DMS153 treated with DMSO at 0.1 percent for 48 hours (cell line): ENCODE measurements at regions not wholly inside any gene's neighbourhood (a gene's known extent, or its start where the extent isn't known, plus 50 kb on each side); places are given as distances from the start of the nearest gene placed in this dataset.

ENCODE experiments used
- DNase-seq: peaks from one replicate; lab custom pipeline; 2025; ENCODE audit not compliant: unreplicated experiment; lab: John Stamatoyannopoulos, UW

DNA sequence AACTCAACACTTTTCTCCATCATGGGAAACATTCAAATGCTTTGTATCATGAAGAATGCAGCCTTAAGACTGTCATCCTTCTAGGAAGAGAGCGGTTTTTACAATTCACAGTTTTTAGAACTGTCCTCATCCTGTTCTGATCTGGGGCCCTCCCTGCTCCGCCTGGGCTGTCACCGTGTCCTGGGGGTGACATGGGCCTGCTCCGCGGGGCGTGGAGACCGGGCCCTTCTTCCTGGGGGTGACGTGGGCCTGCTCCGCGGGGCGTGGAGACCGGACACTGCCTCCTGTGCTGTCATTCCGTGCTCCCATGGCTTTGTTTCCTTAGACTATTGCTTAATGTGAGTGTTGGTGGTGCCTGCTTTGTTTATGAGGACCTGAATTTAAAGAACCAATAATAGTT lies 122.8 kb downstream of the TMEM18 start:
- no peak for DNase-seq

DNA sequence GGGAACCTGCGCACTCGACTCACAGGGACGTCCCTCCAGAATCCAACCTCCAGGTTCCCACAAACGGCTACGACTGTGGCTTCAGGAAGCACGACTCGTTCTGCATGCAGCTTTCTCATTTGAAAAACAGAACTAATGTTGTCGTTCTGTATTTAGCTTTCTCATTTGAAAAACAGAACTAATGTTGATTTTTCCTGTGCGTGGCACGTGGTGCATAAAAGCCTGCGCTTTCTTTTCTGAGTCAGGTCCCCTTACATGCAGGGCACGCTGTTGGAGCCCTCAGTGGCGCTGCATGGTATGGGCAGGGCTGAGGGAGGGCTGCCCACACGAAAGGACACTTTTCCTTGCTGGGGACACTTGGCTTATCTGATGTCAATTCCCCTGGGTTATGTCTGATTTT lies 124.3 kb downstream of the TMEM18 start:
- no peak for DNase-seq

DNA sequence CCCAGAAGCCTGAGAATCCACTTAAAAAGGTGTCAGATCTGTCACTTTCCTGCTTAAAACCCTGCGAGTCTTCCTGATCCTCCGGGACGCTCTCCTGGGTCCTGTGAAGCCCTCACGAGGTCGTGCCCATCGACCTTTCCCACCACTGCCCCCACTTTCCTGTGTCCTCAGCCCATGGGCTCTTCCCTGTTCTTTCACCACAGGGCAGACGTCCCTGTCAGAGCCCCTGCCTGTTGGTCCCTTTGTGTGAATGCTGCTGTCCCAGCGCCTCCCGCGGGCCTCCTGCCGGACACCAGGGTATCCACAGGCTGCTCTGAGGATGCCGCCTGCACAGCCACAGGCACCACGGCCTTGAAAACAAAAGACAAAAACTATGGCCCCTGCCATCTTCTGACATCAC lies 125.6 kb downstream of the TMEM18 start:
- no peak for DNase-seq

DNA sequence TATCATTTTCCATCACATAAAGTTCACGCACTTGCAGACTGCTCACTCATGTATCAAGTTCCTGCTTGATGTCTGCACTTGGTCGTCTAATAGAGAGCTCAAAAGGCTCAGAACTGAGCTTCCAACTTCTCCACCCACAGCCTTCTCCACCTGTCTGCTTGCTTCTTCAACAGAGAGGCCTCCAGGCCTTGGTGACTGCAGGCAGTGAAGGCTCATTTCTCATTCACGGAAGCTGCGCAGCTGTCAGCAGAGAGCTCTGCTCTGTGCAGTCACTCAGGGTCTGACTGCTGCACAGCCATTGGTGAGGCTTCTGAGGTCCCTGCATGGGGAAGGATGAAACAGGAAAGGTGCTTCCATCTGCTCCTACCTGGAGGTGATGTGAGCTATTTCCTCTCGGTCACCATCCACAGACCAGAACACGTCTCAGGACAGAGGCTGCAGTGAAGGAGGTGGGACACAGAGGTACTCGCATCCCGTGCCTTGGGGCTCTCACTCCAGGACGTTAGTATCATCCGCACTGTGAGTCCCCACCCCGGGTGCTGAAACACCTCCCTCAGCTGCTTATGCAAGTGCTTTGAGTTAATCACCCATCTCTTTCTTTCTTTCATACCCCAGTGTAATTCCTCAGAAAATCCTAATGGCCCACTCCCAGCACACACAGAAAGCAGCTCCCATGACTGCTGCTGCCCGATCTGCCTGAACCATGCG lies 126.2 kb downstream of the TMEM18 start:
- no peak for DNase-seq

DNA sequence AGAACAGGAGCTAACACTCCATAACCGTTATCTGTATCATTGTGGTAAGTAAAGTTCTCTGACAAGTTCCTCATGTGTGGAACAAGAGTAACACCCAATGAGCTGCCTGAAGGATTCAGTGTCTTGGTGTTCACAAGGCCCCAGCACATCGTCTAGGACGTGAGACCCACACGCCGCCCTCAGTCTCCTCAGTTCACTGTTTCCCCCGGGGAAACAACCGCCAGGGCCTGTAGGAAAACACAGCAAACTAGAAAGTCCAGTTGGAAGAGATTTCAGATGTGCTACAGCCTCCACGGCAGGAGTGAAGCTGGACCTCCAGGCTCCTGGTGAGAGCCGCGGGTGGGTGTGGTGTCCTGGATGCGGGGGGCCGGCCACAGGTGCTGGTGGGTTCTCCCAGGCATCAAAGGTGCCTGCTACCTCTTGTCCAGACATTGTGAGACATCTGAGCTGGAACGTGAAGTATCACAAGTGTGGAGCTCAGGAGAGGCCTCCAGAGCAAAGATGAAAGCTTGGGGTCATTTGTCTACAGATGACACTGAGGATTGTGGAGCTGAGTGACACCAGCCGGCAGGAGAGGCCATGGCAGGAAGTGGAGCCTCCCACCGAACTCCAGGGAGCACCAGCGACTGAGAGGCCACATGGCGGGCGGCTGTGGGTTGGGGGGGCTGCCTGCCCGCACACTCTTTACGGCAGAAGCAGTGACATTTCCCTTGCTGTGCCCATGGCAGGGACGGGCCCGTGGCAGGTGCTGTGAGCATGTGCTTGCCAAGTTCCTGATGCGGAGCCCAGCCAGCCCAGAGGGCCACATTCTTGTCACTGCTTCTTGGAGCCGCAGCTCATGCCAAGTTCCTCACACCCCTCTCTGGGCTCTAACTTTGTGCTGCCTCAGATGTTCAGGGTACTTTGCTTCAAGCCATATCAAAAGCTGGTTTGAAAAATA lies 131.2 kb downstream of the TMEM18 start:
- no peak for DNase-seq

DNA sequence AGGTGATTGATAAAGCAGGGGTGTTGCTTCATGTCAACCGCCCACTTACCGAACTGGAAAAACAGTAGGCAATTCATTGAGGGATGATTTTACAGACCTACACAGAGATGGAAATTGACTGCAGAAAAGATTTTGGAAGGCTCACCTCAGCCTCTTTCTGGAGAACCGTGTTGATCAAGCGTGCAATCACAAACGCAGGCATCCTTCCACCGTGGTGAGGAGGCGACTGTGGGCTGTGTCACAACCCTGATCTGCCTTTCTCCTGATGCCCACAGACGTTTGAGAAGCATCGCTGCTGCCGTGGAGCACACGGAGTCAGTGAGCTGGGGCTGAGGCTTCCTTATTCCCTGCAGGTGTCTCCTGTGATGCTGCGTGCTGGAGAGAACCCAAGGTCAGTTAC lies 132.0 kb downstream of the TMEM18 start:
- DNase-seq, result no peak

DNA sequence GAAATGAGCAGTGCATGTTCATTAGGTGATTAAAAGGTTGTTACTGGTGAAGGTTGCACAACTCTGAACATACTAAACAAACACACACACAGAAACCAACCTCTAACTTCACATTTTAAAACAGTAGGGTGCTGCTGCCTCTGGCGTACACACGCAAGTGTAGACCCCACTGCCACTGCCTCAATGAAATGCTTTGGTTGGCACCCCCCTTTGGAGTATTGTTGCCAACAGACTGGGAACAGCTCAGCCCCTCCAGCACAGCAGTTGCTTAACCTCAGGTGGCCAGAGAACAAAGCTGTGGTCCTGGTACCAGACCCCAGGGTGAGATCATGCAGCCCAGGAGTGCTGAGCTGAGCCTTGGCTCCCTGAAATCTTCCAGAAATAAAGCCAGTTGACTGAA lies 138.6 kb downstream of the TMEM18 start:
- DNase-seq, result no peak

DNA sequence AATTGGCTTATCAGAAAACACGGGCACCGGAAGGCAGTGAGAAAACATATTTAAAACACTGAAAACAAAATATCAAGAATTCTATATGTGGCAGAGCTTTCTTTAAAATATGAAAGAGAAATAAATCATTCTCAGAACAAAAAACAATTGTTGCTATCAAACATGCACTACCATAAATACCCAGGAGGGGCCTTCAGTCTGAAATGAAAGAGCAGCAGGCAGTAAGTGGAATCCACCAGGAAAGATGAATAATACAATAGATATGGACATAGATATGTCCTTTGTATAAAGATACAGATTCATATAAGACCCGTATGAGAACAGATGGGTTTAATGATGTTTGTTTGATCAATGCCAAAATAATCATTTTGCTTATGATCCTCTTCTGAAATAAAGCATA lies 142.0 kb downstream of the TMEM18 start:
- DNase-seq, result no peak

DNA sequence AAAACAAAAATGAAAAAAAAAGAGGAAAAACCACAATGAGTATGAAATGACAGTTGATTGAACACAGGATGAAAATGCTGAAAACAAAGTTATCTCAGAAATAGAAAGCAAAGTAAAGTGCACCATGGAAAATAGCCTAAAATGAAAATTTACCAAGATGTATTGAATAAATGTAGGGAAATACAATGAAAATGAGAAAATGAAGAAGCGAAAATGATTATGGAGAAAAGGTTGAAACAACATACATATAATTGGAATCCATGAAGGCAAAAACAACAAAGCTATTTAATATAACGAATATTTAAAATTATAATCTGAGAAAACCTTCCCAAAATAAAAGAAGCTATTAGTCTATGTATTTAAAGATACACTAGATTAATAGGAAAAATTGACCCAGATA lies 147.4 kb downstream of the TMEM18 start:
- no peak for DNase-seq

DNA sequence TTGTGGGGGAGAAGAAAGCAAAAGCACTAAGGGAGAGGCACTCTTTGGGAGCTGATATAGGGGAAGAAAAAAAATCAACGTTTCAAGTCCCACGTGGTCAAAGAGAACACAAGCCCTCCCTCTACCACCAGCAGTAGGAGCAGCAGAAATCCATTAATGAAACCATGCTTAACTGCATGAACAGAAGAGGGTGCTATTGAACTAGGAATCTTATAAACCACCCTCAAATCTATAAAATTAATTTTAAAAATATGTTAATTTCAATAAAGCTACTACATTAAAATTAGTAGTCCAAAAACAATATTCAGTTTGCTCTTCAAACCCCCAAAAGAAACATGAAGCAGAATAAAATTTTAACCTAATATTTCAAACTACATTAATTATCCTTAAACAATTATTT lies 147.8 kb downstream of the TMEM18 start:
- DNase-seq, result no peak

DNA sequence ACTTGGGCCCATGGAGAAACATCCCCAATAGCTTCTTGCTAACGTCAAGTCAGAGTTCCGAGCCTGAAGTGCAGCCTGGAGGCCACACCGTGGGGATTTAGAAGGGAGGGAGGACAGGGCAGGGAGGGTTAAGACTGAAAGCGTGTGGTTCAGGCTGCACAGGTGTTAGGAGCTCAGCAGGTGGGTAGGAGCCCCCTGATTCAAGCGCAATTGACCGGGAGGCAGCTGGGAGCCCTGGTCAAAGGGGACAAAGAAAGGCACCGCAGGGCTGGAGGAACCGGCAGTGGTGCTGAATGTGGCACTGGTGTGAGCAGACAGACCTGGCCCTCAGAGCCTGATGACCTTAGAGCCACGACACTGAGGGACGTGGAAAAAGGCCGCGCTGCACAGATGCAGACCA lies 149.6 kb downstream of the TMEM18 start:
- no peak for DNase-seq

DNA sequence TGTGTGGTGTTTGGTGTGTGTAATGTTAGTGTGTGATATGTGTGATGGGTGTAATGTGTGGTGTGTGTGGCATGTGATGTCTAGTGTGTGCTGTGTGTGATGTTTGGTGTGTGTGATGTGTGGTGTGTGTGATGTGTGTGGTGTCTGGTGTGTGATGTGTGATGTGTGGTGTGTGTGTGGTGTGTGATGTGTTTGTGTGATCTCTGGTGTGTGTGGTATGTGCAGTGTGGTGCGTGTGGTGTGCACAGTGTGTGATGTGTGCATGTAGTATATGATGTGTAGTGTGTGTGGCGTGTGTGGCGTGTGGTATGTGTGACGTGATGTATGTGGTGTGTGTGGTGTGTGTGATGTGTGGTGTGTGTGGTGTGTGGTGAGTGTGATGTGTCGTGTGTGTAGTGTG lies 150.3 kb downstream of the TMEM18 start:
- DNase-seq, result no peak

DNA sequence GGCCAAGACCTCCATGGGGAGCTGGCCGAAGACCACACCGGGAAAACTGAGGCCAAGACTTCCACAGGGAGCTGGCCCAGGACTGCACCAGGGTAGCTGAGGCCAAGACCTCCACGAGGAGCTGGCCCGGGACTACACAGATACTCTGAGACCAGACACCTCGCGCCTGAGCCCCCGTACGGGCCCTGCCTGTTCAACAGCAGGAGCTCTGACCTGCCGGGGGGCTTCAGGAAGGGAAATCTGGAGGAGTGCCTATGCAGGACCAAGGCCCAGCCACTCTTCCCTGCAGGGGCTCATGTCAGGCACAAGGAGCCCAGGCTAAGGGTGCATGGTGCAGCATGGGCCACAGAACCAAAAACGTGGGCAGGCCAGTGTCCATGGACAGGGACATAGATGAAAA lies 151.6 kb downstream of the TMEM18 start:
- no peak for DNase-seq

DNA sequence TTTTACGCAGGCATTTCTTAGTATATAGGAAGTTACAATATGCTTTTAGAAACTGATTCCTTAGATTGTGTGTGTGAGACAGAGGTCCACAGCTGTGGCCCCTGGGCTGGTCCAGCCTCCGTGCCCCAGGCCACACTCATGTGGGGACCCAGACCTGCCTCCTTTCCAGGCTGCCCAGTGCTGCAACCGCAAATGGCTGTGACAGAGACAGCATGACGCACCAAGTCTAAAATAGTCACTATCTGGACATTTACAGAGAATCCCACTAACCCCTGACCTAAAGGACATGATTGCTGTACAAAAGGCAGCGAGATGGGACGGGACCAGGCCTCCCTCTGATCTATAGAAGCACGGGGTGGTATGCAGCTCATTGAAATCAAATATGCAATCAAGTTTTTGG lies 152.2 kb downstream of the TMEM18 start:
- no peak for DNase-seq

DNA sequence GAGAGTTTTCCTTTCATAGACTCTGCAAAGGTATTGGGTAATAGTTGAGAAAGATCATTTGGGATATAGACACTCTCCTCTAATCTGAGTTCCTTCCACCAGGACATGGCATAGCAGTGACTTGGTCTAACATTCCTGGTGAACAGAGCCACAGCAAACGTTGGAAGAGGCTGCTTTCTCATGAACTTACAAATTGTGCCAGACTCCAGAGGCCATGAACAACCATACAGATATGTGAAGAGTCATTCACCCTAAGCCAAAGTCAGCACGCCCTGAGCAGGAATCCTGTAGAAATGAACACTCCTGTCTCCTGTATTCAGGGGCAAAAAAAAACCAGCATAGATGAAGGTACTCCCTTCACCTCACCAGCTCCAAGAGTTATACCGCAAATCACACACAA lies 152.8 kb downstream of the TMEM18 start:
- no peak for DNase-seq

DNA sequence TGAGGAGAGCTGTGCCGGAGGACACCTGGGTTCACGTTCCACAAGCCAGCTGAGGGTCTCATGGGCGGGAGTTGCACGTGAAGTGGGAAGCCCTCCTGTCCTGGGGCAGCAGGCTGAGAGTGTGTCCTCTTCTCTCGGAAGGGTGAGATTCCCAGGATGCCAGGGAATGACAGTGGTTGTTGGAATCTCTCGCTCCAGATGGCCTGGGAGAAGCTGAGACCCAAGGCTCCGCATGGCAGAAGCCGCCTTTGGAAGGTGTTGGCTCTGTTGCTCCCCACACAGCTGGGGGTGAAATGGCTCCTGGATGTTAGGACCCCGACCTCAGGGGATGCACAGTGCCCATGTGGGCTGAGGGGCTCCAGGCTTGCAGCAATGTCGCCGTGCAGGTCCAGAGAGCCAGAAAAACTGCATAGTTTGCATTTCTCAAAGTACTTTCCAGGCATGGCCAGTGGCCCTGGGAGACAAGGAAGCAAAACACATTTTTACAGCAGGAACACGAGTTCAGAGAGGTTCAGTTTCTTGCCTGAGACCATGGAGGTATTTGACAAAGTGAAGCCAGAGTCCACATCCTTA lies 153.4 kb downstream of the TMEM18 start:
- DNase-seq, result no peak

DNA sequence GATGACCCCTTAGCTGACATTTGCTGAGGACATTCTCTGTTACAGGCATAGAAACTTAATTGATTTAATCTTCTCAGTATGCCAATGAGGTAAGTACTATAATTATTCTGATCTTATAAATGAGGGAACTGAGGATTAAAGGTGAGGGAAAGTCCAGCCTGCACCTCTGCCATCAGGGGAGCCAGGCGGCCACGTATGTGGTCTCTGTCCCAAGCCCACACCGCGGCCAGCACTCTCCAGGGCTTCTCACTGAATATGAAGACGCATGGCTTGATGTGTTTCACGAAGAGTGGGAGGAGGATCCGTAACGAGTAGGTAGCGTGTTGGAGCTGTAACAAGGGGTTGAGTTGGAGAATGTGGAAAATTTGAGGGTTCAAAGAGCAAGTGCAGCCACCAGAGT lies 154.4 kb downstream of the TMEM18 start:
- no peak for DNase-seq

DNA sequence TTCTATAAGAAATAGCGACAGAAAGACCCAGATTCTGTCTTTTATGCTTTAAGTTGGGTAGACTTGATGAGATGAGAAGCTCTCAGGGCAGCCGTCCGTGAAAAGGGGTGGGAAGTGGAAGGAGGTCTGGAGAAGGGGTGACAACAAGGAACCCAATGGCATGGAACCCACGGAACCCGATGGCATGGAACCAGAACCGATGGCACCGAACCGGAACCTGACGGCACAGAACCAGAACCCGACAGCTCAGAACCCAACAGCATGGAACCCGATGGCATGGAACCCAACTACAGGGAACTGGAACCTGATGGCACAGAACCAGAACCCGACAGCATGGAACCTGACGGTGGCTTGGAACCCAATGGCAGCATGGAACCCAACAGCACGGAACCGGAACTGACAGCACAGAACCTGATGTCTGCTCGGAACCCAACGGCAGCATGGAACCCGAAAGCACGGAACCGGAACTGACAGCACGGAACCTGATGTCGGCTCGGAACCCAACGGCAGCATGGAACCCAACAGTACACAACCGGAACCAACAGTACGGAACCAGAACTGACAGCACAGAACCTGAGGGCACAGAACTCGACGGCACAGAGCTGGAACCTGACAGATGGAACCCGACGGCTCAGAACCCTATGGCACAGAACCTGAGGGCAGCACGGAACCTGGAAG lies 155.2 kb downstream of the TMEM18 start:
- DNase-seq, result no peak

DNA sequence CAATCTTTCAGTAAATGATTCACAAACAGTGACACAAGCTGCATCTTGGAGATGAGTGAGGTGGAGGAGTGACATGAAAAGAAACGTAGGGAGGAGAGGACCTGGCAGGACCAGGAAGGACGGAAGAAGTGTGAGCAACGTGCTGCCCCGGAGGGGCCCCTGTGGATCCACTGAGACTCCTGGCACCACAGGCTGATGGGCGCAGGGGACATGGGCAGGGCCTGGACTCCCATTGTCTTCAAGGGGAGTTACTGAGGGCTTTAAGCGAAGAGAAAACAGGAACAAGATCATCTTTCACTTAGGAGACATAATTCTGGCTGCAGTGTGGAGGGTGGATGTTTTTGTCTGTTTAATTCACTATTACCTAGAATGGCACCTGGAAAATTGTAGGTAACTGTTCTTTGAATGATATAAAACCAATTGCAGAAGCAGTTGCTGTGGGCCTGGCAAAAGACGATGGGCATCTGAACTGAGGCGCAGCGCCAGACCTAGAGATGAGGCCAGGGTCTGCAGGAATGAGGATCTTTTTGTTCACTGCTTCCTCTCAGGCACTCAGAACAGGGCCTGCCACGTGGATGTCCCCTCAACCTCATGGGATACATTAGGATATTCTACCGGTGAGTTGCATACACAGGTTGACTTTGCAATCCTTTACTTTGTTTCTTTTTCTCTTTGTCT lies 156.4 kb downstream of the TMEM18 start:
- no peak for DNase-seq

DNA sequence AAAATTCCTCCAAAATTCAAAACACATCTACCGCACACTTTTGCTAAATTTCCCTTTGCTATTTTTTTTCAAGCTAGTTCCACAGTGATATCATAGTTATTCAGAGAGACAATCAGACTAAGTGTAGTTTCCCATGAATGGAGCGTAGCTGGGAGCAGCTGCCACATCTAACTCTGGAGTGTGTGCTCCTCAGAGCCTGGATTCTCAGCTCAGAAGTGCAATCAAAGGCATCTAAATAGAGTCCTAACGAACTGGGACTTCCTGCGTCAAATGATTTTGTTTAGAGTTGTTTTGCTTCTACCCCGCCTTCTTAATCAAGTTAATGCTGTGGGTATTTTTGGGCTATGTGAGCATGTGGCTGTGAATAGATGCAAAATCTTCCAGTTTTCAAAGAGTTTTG lies 160.3 kb downstream of the TMEM18 start:
- DNase-seq, result no peak

DNA sequence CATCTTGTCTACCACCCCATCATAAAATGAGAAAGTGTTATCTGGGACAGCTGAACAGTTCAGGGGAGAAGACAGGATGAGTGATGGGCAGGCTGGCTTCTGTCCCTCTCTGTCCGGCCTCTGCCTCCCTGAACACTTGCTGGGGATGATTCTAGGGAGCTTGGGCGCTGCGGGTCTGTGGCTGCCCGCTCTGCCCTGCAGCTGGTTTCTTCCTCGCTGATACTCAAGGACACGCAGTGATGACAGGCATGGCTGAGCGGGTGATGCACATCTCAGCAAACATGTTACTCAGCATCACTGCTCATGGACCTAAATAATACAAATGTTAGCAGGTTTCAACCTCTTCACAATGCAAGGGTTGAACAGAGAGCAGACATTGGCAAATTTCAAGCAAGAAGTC lies 161.1 kb downstream of the TMEM18 start:
- no peak for DNase-seq
